Progenitor cell of endocrine pancreas (in vitro differentiated cells): ENCODE measurements at regions not wholly inside any gene's neighbourhood (a gene's known extent, or its start where the extent isn't known, plus 50 kb on each side); places are given as distances from the start of the nearest gene placed in this dataset.
A peak's percentile ranks its signal among the peaks of the same experiment; 100 is the strongest.

Experiments
- DNase-seq: peaks from one replicate; pipeline ENCODE4 v3.0.0; 2021; ENCODE audit warnings: low spot score; ENCODE audit not compliant: unreplicated experiment
- H3K27ac Mint-ChIP-seq: 2 replicates; pipeline ENCODE4 v1.8.0; 2021; ENCODE audit warnings: mild to moderate bottlenecking, moderate library complexity, mixed read lengths
- H3K27me3 Mint-ChIP-seq: 2 replicates; pipeline ENCODE4 v1.8.0; 2021; ENCODE audit warnings: mixed read lengths
- H3K36me3 Mint-ChIP-seq: 2 replicates; pipeline ENCODE4 v1.8.0; 2022; ENCODE audit warnings: mixed read lengths; ENCODE audit not compliant: insufficient read depth
- H3K4me1 Mint-ChIP-seq: 2 replicates; pipeline ENCODE4 v1.8.0; 2021; ENCODE audit warnings: low read depth, mixed read lengths
- H3K4me3 Mint-ChIP-seq: 2 replicates; pipeline ENCODE4 v1.8.0; 2021; ENCODE audit warnings: low read depth, mild to moderate bottlenecking, moderate library complexity, mixed read lengths
- H3K9me3 Mint-ChIP-seq: 2 replicates; pipeline ENCODE4 v1.8.0; 2021; ENCODE audit warnings: low read depth, mixed read lengths
- CTCF ChIP-seq: fragments of 200-600 bp; sonication (generic); IDR thresholded peaks from one replicate; pipeline ENCODE4 v1.5.0; 2021; ENCODE audit warnings: antibody characterized with exemption, mild to moderate bottlenecking; ENCODE audit not compliant: unreplicated experiment

DNA sequence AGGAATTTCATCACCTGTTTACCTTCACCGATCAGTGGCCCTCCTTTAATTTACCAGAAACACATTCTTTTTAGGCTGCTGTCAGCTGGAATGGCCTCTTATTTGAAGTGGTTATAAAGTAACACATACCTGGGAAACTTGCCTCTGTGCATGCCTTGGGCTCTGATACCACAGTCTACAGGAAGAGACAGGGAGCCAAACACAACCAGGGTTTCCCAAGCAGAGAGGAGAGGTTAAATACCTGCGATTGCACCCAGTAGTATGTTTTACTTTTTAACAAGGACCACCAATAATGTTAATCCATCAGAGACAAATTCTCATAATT is 444.0 kb upstream of the SGCG start:
- DNase-seq, result no peak
- Mint-ChIP-seq H3K27ac (peak overlapping the region; percentile 91), H3K4me3 (no peak overlapping the region), H3K36me3 (no peaks in the 10 kb centered on the region), H3K27me3 (no peaks in the 10 kb centered on the region), H3K4me1 (peaks cover 15% of the 10 kb centered on the region), H3K9me3 (peaks cover 10% of the 10 kb centered on the region)
- no peak for TF ChIP-seq CTCF

DNA sequence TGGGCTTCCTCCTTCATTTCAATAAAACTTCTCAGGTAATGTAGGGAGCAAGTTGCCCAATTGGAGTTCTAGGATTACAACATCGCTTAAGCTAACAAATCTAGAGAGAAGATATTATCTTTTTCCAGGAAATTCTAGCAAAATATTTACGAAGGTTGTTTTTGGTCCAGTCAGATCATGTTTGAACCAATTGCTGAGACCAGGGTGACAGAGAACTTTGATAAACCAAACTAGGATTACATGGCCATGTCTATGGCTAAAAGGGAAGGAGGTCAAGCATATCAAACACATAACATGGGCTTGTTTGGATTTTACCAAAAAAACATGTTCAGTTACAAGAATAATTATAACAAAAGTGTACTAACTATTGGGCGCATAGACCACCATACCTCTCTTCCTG is 442.4 kb upstream of the SGCG start:
- H3K27me3 Mint-ChIP-seq, result no peaks in the 10 kb centered on the region
- no peak for TF ChIP-seq CTCF
- H3K9me3 Mint-ChIP-seq, result peaks cover 10% of the 10 kb centered on the region
- DNase-seq, result no peak
- no peak overlapping the region for H3K27ac Mint-ChIP-seq
- H3K36me3 Mint-ChIP-seq, result no peaks in the 10 kb centered on the region
- peaks cover 13% of the 10 kb centered on the region for H3K4me1 Mint-ChIP-seq
- no peak overlapping the region for H3K4me3 Mint-ChIP-seq

DNA sequence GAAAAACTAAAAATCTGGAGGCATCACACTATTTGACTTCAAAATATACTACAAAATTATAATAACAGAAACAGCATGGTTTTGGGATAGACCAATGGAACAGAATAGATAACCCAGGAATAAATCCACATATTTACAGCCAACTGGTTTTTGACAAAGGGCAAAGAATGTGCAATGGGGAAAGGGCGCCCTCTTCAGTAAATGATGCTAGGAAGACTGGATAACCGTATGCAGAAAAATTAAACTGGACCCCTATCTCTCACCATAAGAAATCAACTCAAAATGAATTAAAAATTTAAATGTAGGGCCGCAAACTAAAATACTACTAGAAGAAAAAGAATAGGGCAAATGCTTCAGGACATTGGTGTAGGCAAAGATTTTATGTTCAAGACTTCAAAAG is 440.5 kb upstream of the SGCG start:
- peaks cover 10% of the 10 kb centered on the region for H3K9me3 Mint-ChIP-seq
- peaks cover 11% of the 10 kb centered on the region for H3K4me1 Mint-ChIP-seq
- no peaks in the 10 kb centered on the region for H3K36me3 Mint-ChIP-seq
- H3K4me3 Mint-ChIP-seq, result no peak overlapping the region
- H3K27me3 Mint-ChIP-seq, result no peaks in the 10 kb centered on the region
- no peak overlapping the region for H3K27ac Mint-ChIP-seq
- DNase-seq, result no peak
- TF ChIP-seq CTCF, result peak; percentile 17

GRCh38 chr13:22744688-22745452 is 435.9 kb upstream of the SGCG start:
- H3K27ac Mint-ChIP-seq, result no peak overlapping the region
- no peak for TF ChIP-seq CTCF
- no peaks in the 10 kb centered on the region for H3K27me3 Mint-ChIP-seq
- no peak for DNase-seq
- H3K4me3 Mint-ChIP-seq, result no peak overlapping the region
- H3K36me3 Mint-ChIP-seq, result no peaks in the 10 kb centered on the region
- peaks cover 7% of the 10 kb centered on the region for H3K9me3 Mint-ChIP-seq
- H3K4me1 Mint-ChIP-seq, result peaks cover 1% of the 10 kb centered on the region

DNA sequence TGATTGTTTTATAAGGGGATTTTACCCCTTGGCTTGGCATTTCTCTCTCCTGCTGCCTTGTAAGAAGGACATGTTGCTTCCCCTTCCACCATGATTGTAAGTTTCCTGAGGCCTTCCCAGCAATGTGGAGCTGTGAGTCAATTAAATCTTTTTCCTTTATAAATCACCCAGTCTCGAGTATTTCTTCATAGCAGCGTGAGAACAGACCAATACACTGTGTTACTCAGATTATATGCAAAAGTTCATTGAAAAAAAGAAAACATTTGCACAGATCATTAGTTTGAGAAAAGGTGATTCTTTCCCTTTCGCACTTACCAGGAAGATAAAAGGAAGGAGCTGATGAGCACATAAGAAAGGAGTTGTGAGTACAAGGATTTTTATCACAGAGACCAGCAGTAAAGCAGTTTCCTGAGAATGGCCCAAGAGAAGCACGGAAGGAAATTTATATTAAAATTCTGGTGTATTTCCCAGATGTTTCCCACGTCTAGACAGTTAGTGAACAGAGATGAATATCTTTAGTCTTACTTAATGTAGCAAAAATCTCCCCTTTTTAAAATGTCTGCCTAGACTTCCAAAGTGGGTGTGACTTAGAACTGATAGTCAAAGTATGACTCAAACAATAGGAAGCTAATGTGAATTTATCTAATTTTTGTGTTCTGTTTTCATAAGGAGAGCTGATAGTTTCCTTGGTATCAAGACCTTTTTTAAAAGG is 431.8 kb upstream of the SGCG start:
- no peak overlapping the region for H3K27ac Mint-ChIP-seq
- no peak overlapping the region for H3K4me3 Mint-ChIP-seq
- peaks cover 4% of the 10 kb centered on the region for H3K36me3 Mint-ChIP-seq
- no peaks in the 10 kb centered on the region for H3K27me3 Mint-ChIP-seq
- H3K9me3 Mint-ChIP-seq, result peaks cover 8% of the 10 kb centered on the region
- no peak for DNase-seq
- no peaks in the 10 kb centered on the region for H3K4me1 Mint-ChIP-seq
- no peak for TF ChIP-seq CTCF
